ENCODE measurements at regions not wholly inside any gene's neighbourhood (a gene's known extent, or its start where the extent isn't known, plus 50 kb on each side); places are given as distances from the start of the nearest gene placed in this dataset.

DNA sequence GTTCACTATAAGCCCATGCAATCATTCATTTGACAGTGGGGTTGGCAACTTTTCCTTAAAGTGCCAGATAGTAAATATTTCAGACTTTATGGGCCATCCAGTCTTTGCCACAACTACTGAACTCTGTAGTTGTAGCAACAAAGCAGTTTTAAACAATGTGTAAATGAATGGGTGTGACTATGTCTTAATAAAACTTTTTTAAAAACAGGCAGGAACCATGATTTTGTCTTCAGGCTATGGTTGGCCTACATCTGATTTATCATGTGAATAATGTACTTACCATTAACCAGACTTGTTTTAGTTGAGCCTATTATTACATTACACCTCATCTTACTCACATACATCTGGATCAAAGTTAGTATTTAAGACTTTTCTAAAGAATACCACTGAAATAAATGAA is 361.6 kb downstream of the GABRG2 start:
- intact Hi-C loops (cut with DNase I): no loop called here
- no peak overlapping the region for H3K4me3 ChIP-seq
- DNase-seq (no peak), ATAC-seq (no peak)
- no peaks in the 10 kb centered on the region for H3K27me3 ChIP-seq
- H3K4me1 ChIP-seq: no peaks in the 10 kb centered on the region
- no peaks in the 10 kb centered on the region for H3K36me3 ChIP-seq
- no peaks in the 10 kb centered on the region for H3K9me3 ChIP-seq
- no peak overlapping the region for H3K27ac ChIP-seq
- TF ChIP-seq CTCF (IDR thresholded peaks at IDR 0.05): no peak

- TF ChIP-seq CTCF (IDR thresholded peaks at IDR 0.05): no peak
- Histone ChIP-seq H3K4me1 (no peaks in the 10 kb centered on the region), H3K4me3 (no peak overlapping the region), H3K27ac (no peak overlapping the region), H3K27me3 (no peaks in the 10 kb centered on the region), H3K9me3 (no peaks in the 10 kb centered on the region), H3K36me3 (no peaks in the 10 kb centered on the region)
- DNase-seq: no peak
- intact Hi-C loops (cut with DNase I): no loop called here
- no peak for ATAC-seq
Measured at GRCh38 chr5:162434281-162434680, 366.7 kb downstream of the GABRG2 start.

- Histone ChIP-seq H3K27me3 (no peaks in the 10 kb centered on the region), H3K9me3 (no peaks in the 10 kb centered on the region), H3K4me3 (no peak overlapping the region), H3K27ac (no peak overlapping the region), H3K36me3 (no peaks in the 10 kb centered on the region), H3K4me1 (no peaks in the 10 kb centered on the region)
- DNase-seq: no peak
- TF ChIP-seq CTCF (IDR thresholded peaks at IDR 0.05): no peak
- ATAC-seq: no peak
- intact Hi-C loops (cut with DNase I): no loop called here
Measured at GRCh38 chr5:162436055-162436454, 368.5 kb downstream of the GABRG2 start.

DNA sequence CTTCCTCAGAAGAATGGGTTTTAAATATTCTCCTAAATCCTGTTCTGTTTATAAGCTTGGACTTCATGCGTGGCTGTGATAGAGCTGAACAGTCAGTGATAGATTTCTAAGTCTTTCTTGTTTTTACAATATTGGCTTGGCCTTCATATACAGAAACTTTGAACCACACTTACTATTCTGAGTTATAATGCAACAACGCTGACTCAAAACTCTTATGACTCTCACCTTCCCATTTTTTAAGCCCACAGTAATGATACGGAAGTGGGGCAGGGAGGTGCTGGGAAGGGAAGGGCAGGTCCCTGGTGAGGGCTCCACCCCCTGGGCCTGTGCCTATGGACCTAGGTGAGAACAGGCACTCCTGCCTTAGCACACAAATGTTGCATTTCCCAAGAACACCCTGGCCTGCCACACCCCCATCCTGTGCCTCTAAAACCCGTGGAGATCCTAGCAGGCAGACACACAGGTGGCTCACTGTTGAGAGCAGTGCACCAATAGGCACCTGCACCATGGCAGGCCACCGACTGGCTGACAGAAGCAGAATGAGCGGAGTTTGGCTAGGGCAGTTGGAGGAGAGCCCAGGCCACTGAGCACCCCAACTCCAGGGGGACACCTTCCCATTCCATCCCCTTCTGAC is 376.7 kb downstream of the GABRG2 start:
- intact Hi-C loops (cut with DNase I): no loop called here
- peak in 1 of 4 donors; percentile 27 for DNase-seq

DNA sequence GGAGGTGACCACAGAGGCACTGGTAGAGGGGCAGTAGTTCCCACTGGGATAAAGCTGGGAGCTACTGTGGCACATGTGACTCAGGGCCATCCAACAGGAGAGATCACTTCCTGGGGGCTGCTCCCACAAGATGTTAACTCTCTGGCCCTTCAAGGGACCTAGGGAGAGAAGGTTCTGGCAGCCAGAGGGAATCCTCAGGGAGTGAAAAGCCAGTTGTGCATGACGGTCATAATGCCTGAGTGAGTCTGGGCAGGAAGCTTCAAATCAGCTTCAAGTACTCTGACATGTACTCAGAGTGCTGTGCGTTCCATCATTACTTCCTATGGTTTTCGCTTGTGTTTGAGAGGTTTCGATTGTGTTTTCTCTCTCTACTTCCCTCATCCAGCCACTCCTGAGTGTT is 388.5 kb downstream of the GABRG2 start:
- H3K27ac ChIP-seq: no peak overlapping the region
- ATAC-seq (no peak), DNase-seq (no peak)
- H3K36me3 ChIP-seq: no peaks in the 10 kb centered on the region
- no peak overlapping the region for H3K4me3 ChIP-seq
- H3K9me3 ChIP-seq: peaks cover 0 to 29% of the 10 kb centered on the region in 2 donors
- TF ChIP-seq CTCF (IDR thresholded peaks at IDR 0.05): no peak
- no peaks in the 10 kb centered on the region for H3K27me3 ChIP-seq
- intact Hi-C loops (cut with DNase I): no loop called here
- H3K4me1 ChIP-seq: no peaks in the 10 kb centered on the region

More for the DNA sequence above, 376.7 kb downstream of the GABRG2 start:
- Histone ChIP-seq H3K4me1 (no peaks in the 10 kb centered on the region), H3K27me3 (no peaks in the 10 kb centered on the region), H3K4me3 (no peak overlapping the region), H3K9me3 (no peaks in the 10 kb centered on the region), H3K36me3 (no peaks in the 10 kb centered on the region), H3K27ac (no peak overlapping the region)
- ATAC-seq: no peak
- TF ChIP-seq CTCF (IDR thresholded peaks at IDR 0.05): no peak

All from left lung (tissue), 4 donors.